SK-N-DZ (cell line): ENCODE measurements at regions not wholly inside any gene's neighbourhood (a gene's known extent, or its start where the extent isn't known, plus 50 kb on each side); places are given as distances from the start of the nearest gene placed in this dataset.
A peak's percentile ranks its signal among the peaks of the same experiment; 100 is the strongest.
"Not testable (repeated sequence)": the region's sequence is repeated elsewhere in the genome, so short reads cannot be mapped to it uniquely, and the experiment has no call there.

Source experiments
- DNase-seq: peaks from one replicate; pipeline ENCODE4 v3.0.0-alpha.2; 2015; ENCODE audit warnings: low spot score

DNA sequence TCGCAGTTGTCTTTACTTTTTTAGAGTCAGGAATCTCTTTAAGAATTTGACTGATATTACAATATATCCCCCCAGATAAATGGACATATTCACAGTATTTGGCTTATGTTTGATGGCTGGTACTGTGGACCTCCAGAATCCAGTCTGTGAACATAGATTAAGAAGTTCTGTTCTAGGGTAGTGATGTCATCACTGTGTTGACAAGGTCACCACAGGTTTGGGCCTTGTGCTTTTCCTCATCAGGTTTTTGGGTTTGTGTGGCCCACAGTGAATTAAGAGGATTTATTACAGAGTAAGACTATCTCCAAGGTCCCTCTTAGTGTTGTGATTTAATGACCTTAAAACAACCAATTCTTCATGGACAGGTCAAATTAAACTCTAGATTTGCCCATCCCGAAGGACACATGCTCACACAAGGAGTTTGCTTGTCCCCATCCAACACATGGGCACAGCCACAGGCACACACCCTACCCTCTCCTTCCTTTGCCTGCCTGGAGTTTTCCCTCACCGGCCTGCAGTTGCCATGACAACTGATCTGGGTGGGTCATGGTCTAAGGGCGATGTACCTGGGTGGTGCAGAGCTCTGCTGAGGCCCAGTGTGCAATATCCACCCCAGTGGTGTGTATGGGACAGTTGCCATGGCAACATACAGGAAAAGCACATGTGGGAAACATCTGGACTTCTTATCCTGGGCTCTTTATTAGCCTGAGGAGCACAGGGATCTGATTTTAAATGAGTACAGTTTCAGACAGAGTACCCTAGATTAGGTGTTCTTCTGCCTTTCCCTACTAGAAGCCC, 98.6 kb downstream of the NAV1 start:
- no peak for DNase-seq

DNA sequence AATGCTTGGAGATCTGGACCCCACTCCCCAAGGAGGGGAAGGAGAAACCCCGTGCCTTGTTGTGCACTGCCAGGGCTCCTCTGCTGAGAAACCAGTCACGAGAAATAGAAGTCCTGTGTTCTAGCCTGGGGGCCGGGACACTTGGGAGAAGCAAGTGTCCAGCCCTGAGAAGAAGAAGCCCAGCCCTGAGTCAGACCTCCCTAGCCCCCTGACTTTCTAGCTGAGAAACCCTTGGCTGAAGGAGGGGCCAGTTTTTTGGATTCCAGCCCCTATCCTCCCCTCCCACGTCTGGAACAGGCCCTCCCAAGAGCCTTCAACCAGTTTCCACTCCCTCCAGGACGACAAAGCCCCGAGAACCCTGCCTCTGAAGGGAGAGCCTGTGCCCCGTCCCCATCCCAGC, 100.5 kb downstream of the NAV1 start:
- no peak for DNase-seq

GRCh38 chr1:201639826-201640225, 100.9 kb downstream of the NAV1 start:
- no peak for DNase-seq

- DNase-seq = no peak
Observed at GRCh38 chr1:201640624-201641023, 101.7 kb downstream of the NAV1 start.

GRCh38 chr1:201641524-201642253, 102.8 kb downstream of the NAV1 start:
- no peak for DNase-seq

DNA sequence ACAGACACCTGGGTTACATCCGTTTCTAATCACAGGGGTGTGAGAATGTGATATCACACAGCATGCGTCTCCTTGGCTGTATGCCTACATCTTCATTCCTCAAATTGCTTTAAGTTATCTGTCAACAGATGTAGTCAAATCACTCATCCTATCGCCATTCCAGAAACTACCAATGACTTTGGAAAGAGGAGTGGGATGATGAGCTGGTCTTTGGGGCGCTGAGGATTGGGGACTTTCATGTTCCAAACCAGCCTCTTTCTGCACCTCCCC, 104.8 kb downstream of the NAV1 start:
- no peak for DNase-seq

DNA sequence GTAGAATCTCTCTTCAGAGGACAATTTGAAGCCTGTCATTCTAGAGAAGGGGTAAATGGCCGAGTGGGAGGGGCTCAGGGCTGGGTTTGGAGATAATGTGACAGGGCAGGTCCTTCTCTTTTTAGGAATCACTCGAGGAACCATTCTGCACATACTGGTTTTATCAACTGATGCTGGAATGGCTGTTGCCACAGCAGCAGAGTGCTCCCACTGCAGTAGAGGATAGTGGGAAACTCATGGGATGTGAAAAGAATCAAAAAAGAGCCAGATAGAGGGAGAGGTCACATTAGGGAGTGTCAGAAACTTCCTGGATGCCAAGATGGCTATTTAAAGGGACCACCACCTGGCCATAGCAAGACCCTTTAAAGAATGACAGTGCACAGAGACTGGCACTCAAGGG, 105.3 kb downstream of the NAV1 start:
- no peak for DNase-seq

DNA sequence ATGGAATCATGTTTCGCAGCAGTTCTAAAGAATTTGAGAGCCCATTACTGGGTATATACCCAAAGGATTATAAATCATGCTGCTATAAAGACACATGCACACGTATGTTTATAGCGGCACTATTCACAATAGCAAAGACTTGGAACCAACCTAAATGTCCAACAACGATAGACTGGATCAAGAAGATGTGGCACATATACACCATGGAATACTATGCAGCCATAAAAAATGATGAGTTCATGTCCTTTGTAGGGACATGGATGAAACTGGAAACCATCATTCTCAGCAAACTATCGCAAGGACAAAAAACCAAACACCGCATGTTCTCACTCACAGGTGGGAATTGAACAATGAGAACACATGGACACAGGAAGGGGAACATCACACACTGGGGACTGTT, 106.1 kb downstream of the NAV1 start:
- DNase-seq = not testable (repeated sequence)

GRCh38 chr1:201645956-201646355, 107.0 kb downstream of the NAV1 start:
- no peak for DNase-seq

GRCh38 chr1:201646411-201647022, 107.6 kb downstream of the NAV1 start:
- DNase-seq = no peak

DNA sequence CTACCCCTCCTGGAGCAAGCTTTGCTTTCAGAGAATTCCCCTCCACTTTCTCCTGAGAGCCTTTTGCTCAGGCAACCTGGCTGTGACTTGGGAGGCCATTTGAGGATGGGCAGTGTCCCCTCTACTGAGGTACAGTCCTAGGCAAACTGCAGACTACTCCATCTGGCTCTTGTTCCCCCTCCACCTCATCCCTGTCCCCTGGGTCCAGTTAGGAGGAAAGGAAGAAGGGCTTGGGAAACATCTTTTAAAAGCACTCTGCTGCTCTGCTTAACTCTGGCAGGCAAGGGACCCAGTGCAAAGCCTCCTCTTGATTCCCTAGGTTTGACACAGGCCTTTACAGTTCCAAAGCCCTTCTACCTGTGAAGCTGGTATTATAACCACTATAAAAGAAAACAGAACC, 108.2 kb downstream of the NAV1 start:
- no peak for DNase-seq

DNA sequence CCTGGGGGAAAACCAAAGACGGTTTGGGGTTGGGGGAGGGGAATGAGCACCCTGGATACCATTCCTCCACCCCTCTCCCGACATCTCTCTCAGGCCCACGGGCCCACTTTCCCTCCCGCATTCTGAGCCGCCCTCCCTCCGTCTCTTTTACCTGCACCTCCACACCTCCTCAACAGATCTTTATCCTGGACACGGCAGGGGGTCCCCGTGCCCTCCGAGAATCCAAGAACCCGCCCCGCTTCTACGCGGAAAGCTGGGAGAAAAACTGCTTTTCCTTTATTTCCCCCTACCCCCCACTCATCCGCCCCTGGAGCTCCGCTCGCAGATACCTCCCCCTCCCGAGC, 108.8 kb downstream of the NAV1 start:
- DNase-seq = no peak

- DNase-seq = peak; percentile 9
Observed at GRCh38 chr1:201648066-201648906, 109.4 kb downstream of the NAV1 start.

GRCh38 chr1:201648907-201649721, 110.2 kb downstream of the NAV1 start:
- peak; percentile 6 for DNase-seq

DNA sequence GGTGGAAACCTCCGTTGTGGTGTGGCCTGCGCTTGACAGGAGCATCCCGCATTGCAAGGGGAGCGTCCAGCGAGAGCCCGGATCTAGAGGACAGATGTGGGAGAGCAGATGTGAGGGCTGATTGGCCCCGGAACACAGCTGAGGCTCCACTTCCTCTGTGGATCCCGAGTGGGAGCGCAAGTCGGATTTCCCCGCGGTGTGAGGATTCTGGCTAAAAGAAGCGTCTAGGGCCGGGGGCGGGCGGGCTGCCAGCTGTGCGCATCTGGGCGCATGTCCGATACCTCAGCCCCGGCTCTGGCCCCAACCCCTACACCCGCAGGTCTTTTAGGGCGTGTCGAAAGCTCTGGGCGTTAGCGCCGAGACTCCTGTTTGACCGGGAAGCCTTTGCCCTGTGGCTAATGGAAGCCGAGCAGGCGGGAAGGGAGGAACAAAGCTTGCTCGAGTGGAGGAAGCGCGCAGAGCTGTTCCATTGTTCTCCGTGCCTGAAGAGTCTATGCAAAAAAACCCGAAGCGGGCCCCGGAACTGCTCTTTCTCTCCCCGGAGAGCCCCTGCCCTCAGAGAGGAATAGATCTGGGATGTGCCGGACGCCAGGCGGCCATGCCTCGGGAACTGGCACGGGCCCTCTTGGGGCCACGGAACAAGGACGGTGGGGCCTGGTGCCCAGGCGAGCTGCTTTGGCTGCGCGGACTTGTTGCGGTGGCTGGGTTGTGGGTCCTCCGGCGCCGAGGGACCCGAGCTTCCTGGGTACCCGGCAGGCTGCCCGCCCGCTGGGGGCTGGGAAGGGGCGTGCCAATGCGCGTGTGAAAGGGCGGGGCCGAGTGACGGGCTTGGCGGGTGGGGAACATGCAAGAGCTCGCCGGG, 111.1 kb downstream of the NAV1 start:
- peak; percentile 13 for DNase-seq

GRCh38 chr1:201650623-201650933, 111.7 kb downstream of the NAV1 start:
- no peak for DNase-seq

DNA sequence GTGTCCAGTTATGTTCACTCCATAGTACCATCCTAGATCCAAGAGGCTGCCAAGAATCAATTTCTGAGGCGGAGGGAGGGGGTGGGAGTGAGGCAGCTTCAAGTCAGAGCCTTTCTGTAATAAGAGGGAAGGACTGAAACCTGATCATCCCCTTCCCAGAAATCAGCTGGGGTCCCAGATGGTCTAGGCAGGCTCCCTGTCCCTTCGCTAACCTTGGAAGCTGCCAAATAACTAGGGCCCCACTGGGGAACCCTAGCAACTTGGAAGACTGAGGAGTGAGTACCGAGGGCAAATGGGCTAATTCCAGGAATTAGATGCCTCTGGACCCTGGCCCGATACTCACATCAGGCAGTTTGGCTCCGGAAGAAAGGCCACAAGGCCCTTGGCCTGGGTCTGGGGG, 113.3 kb downstream of the NAV1 start:
- no peak for DNase-seq

DNA sequence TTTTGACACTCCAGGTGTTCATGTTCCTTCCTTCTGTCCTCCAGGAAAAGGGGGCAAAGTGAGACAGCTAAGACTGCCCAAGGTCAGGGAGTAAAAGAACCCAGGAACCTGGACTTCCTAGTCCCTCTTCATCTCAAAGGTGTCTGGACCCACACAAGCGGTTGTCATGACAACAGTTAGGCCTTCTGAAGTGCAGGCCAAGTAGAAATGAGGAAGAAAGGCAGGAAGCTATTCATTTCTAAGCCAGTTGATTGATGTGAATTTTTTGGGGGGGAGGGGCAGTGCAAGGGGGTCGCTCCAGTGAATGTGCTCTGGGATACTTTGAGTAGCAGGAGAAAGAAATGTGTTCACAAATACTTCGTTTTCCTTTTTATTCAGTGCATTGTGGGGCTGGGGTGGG, 114.3 kb downstream of the NAV1 start:
- DNase-seq = no peak

GRCh38 chr1:201653883-201654282, 115.0 kb downstream of the NAV1 start:
- DNase-seq = no peak

- DNase-seq = peak; percentile 20
Observed at GRCh38 chr1:201655243-201655642, 116.3 kb downstream of the NAV1 start.

- no peak for DNase-seq
Observed at GRCh38 chr1:201655910-201656309, 117.0 kb downstream of the NAV1 start.
